ENCODE measurements at regions not wholly inside any gene's neighbourhood (a gene's known extent, or its start where the extent isn't known, plus 50 kb on each side); places are given as distances from the start of the nearest gene placed in this dataset.

DNA sequence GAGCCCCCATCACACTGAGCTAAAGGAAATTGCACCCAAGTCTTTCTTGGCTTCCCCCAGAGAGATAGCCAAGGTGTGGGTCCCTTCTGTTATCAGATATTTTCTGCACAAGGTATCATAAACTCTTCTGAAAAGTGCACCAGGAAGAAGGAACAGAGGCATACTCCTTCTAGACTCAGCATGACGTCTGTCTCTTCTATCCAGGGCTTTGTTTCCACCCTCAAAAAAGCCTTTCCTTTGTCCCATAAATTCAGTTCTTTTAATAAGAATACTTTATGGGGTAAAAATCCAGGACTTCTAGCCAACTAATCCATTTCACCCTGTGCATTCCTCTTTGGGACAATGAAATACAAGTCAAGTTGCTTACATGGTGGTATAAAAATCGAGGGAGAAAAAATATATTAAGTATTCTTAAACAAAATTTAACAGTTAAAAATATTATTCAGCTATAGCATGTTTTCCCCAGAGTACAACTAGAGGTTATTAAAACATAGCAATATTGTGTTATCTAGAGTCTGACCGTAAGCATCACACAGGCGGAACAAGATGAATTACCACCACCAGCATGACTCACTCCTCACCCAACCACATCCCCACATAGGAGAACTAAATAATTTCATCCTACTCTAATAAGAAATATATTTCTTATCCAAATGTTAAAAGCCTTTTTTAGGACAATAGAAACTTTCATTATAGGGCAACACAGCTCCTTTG lies 79.9 kb upstream of the GPC6 start:
- DNase-seq = peak; percentile 84

DNA sequence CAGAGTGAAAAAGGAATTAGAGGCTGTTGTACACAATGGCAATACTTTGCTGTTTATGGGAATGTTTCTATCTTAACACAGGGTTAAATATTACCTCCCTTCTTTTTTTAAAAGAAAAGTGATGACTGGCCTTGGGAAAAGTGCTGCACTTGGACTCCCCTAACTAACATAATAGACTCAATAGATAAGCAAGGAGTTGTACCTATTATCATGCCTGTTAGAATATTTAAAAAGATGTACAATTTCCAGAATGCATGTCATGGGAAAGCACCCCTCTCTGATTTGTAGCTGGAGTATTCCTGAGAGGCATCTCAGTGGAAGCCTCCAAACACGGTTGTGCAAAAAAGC lies 79.3 kb upstream of the GPC6 start:
- no peak for DNase-seq

DNA sequence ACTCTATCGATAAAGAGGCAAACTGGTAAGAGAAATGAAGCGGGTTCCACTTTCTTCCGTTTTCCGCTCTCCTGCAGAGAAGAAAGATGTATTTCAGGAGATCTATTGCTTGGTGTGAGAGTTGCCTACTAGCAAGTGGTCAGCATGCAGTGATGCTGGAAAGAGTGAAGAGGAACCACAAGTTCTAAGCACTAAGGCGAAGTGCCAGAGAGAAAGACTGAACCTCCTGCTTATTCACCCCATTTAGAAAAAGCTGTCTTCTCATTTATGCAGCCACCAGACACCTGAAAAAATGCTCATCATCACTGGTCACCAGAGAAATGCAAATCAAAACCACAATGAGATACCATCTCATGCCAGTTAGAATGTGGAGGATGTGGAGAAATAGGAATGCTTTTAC lies 78.7 kb upstream of the GPC6 start:
- DNase-seq = no peak

DNA sequence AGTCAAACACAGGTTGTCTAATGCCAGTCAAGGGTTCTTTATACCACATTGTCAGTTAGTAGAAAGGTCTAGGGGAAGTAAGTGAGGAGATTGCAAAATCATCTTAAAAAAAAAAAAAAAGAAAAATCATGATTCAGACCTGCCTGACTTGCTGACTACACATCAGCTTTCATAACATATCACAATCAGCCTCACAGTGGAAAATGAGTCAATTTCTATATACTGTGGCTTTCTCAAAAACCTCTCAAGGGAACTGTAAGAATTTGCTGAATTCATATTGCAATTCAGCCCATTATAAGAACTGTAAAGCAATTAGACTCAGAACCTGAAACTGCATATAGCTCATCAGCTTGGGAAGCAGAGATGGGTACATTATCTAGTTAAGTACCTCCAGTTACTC lies 75.3 kb upstream of the GPC6 start:
- no peak for DNase-seq

DNA sequence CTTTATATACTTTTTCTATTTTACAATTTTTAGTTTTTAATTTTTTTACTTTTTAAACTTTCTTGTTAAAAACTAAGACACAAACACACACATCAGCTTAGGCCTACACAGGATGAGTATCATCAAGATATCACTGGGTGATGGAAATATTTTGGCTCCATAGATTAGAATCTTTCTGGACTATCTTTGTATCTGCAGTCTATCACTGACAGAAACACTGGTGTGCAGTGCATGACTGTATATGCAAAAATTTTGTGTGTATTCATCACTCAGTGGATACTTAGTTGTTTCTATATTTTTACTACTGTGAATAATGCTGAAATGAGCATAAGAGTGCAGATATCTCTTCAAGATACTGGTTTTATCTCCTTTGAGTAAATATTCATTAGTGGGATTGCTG lies 68.0 kb upstream of the GPC6 start:
- no peak for DNase-seq

DNA sequence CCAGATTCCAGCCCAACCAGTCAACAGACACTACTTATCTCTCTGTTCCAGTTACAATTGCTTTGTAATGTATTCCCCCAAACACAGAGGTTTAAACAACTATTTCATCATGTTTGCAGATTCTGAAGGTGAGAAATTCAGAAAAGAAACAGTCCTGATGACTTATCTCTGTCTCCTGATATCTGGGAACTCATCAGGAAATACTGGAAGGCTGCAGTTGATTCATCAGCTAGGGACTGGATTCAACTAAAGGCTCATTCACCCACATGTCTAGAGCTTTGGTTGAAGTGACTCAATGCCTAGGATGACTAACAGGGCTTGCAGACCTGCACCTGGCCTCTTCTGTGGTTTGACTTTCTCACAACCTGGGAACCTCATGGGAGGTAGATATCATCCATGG lies 56.6 kb upstream of the GPC6 start:
- DNase-seq = no peak

DNA sequence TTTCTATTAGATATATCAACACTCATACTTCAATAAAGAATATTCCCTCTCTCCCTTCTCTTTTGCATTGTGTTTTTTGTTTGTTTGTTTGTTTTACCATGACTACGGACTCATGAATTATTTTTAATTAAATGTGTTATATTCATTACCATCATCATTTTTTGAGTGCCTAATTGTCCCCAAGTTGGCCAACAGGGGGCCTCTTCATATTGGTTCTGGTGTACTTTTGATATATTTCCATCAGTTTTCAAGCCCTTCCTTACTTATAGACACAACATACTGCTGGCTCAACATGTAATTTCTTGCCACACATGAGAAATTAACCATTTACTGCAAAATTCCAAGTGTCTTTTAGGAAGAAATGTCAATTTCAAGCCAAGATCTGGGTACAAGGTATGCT lies 54.5 kb upstream of the GPC6 start:
- peak; percentile 32 for DNase-seq

DNA sequence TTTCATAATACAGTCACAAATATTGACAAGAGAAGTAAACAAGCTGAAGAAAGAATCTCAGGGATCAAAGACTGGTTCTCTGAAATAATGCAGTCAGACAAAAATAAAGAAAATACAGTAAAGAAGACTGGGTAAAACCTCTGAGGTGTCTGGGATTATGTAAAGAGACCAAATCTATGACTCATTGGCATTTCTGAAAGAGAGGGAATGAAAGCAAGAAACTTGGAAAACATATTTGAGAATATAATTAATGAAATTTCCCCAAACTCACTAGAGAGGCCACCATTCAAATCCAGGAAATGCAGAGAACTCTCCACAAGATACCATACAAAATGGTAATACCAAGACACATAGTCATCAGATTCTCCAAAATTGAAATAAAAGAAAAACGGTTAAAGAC lies 53.0 kb upstream of the GPC6 start:
- DNase-seq = no peak

DNA sequence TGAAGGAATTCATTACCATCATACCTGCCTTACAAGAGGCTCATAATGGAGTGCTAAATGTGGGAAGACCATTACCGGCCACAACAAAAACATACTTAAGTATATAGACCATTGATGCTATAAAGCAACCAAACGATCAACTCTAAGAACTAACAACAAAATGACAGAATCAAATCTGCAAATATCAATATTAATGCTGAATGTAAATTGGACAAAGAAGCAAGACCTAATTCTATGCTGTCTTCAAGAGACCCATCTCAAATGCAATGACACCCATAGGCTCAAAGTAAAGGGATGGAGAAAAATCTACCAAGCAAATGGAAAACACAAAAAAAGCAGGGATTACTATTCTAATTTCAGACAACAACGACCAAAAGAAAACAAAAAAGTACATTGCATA lies 52.3 kb upstream of the GPC6 start:
- no peak for DNase-seq

All from NCI-H69 (cell line).